22Rv1 (cell line): ENCODE measurements at regions not wholly inside any gene's neighbourhood (a gene's known extent, or its start where the extent isn't known, plus 50 kb on each side); places are given as distances from the start of the nearest gene placed in this dataset.

ENCODE experiments used
- H3K27ac ChIP-seq: fragments of 450-650 bp; 2 replicates; pipeline ENCODE4 v1.5.1; 2017
- ZFX ChIP-seq: fragments of 450-650 bp; IDR thresholded peaks from 2 replicates; pipeline ENCODE4 v1.6.1; 2017; ENCODE audit warnings: antibody characterized with exemption, borderline replicate concordance
- TF ChIP-seq, protein P1 (sequence below): fragments of 450-650 bp; IDR thresholded peaks from 2 replicates; pipeline ENCODE4 v1.5.1; 2017; ENCODE audit warnings: mild to moderate bottlenecking

DNA sequence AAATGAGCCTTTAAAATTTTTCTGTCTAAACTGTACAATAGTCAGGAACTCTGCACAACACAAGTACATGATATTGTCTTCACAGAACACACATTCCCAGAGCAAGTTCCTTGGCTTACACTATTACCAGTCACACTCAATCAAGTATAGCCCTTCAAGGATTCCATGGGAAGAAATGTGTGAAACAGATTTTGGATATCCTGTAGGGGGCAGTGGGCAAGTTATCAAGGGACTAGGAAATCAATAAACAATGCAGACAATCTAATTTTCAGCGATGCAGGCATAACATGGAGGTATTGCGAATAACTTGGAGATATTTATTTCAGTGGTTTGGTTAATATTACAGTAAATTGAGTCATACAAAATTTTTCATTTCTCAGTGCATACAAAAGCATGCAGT lies 1171.5 kb upstream of the NUDT12 start:
- no peak overlapping the region for H3K27ac ChIP-seq
- no peak for TF ChIP-seq ZFX
- TF ChIP-seq, protein P1, sequence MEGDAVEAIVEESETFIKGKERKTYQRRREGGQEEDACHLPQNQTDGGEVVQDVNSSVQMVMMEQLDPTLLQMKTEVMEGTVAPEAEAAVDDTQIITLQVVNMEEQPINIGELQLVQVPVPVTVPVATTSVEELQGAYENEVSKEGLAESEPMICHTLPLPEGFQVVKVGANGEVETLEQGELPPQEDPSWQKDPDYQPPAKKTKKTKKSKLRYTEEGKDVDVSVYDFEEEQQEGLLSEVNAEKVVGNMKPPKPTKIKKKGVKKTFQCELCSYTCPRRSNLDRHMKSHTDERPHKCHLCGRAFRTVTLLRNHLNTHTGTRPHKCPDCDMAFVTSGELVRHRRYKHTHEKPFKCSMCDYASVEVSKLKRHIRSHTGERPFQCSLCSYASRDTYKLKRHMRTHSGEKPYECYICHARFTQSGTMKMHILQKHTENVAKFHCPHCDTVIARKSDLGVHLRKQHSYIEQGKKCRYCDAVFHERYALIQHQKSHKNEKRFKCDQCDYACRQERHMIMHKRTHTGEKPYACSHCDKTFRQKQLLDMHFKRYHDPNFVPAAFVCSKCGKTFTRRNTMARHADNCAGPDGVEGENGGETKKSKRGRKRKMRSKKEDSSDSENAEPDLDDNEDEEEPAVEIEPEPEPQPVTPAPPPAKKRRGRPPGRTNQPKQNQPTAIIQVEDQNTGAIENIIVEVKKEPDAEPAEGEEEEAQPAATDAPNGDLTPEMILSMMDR, result peak; percentile 24; the same call in 1 of the 2 replicates

DNA sequence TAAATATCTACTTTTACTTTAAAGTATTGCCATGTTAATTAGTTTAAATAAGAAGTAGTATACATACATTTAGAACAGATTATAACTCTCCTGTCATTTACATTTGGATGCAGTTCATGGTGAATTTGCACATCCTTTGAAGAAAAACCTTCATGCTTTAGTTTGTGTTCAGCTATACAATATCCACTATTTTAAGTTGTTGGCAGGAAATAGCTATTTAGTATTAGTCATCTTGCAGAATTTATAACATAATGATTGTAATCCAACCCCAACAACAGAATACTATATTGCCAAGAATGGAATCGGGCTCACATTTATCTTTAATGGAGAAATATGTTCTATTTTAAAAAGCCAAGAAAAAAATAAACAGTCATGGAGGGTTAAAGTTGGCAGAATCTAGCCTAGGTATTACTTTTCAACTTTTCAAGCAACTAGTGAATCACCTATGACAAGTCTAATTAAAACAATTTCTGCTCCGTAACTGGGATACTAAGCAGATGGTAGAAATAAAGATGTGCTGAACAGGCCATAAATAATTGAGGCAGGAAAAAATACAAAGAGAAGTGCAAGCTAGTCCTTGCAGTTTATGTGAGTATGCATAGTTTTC lies 1170.6 kb upstream of the NUDT12 start:
- TF ChIP-seq, protein P1, result no peak
- no peak for TF ChIP-seq ZFX
- no peak overlapping the region for H3K27ac ChIP-seq

DNA sequence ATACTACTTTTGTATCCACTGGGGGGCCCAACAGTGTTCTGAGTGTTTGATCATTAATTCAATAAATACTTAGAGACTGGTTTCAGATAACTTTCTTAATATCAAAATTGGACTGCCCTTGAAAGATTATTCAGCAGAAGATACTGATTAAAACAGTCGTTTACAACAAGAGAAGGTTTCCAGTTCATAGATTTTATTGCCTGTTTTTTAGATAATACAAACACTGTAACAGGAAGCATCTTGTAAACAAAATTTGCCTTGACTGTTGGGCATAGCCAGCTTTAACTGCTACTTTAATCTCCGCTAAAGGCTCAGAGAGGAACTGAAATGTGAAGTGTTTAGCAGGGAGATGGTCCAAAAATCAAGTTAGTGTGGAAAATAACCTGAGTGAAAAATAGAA lies 1168.7 kb upstream of the NUDT12 start:
- no peak for TF ChIP-seq ZFX
- TF ChIP-seq, protein P1, result no peak

DNA sequence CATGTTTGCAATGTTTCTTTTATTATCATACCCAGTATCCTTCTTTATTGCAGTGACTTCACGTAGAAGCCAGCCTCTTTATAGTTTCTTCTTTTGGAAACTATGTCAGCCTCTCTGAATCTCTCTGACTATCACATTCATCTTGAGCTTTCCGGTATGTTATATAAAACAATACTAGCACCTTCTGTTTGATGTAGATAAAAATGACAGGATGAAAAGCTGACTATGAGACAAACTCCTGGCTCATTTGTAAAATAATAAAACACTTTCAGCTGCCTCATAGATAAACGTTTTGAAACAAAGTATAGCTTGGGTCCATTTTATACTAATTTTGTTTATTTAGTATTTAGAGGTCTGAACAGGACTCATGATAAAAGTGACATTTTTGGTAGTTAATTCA lies 1145.4 kb upstream of the NUDT12 start:
- TF ChIP-seq ZFX, result no peak
- TF ChIP-seq, protein P1, result no peak
- no peak overlapping the region for H3K27ac ChIP-seq

More for the DNA sequence above, 1168.7 kb upstream of the NUDT12 start:
- no peak overlapping the region for H3K27ac ChIP-seq

DNA sequence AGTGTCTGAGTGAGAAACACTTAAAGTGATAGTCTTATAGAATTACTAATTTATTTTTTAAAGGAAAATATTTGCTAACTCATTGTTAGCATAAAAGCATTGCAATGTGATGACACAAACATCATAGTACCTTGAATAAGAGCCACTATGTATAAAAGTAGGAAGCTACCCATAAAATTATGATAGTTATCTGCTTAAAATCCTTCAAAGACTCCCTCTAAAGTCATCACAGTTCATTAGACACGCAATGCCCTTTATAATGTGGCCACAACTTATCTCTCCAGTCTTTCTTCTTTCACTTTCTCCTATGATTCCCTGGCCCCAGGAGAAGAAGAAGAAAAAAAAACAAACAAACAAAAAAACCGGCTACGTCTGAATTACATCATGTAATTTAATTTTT lies 1144.0 kb upstream of the NUDT12 start:
- TF ChIP-seq ZFX, result no peak
- TF ChIP-seq, protein P1, result no peak
- no peak overlapping the region for H3K27ac ChIP-seq

DNA sequence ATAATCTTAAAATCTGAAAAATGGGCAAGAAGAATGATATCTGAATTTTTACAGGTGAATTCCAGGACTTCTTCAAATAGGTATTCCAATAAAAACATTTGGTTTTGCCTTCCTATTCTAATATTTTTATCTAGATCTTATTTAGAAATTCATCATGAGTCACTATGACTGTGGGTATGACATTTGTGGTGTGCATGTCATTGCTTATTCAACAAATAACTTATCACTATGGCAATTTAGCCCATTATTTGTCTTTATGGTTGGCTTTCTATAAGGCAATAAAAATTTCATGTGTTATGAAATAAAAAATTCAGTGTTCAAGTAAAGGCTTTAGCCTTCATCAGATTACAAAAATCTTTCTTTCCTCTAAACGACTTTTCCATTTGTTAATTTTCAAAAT lies 1139.6 kb upstream of the NUDT12 start:
- TF ChIP-seq, protein P1, result no peak
- no peak for TF ChIP-seq ZFX
- H3K27ac ChIP-seq, result no peak overlapping the region

DNA sequence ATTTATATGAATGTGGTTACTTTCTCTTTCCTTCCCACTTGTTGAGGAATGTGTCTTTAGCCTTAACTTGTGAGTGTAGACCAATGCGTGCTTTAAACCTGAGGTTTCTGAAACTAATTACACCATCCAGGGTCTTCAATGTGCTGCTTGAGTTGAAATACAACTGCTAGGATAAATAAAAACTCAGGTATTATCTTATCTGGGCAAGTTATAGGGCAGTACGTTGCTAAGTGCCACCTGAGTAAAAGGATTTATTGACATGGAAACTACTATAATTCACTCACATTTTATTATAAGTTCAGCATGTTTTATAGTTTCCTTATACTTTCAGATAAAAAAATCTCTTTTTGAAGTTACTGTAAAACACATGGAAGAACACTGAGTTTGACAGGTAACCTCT lies 1136.8 kb upstream of the NUDT12 start:
- no peak overlapping the region for H3K27ac ChIP-seq
- TF ChIP-seq, protein P1, result no peak
- TF ChIP-seq ZFX, result no peak
